GM21825 (cell line): ENCODE measurements at regions not wholly inside any gene's neighbourhood (a gene's known extent, or its start where the extent isn't known, plus 50 kb on each side); places are given as distances from the start of the nearest gene placed in this dataset.
A peak's percentile ranks its signal among the peaks of the same experiment; 100 is the strongest.
"Not testable (repeated sequence)": the region's sequence is repeated elsewhere in the genome, so short reads cannot be mapped to it uniquely, and the experiment has no call there.

ENCODE experiments used
- ATAC-seq: cut with Tn5 transposase; IDR thresholded peaks from one replicate; pipeline ENCODE4 v1.9.1; 2021; ENCODE audit warnings: mild to moderate bottlenecking, moderate library complexity; ENCODE audit not compliant: unreplicated experiment

DNA sequence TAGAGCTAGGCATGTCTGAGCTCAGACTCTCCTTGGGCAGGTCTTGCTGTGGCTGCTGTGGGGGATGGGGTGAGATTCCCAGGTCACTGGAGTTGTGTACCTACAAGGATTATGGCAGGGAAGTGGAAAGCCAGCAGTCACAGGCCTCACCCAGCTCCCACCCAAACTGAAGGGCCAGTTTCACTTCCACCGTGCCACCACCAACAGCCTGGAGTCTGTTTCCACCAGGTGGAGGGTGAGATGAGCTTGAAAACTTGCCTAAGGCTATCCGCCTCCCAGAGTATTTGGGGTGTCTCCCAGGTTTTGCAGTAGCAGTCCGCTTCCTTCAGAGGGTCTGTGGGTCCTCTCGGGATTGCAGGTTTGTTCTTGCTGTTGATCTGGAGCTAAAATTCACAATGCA lies 327.7 kb downstream of the PTPRC start:
- no peak for ATAC-seq

DNA sequence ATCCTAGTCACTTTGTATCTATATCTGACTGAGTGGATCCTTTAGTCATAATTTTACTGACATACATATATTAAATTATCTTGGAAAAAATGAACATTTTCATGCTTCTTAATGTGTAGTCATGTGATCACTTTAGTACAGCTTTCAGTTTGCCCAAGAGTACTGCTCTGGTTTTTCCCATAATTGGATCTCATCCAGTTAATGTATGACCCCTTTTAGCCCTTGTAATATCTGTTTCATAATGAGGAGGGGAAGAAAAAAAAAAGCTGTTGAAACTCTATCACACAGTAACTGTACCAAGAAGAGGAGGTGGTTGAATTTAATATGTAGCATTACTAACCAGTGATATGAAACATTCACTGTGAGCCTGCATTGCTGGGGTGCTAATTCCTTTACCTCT lies 328.7 kb downstream of the PTPRC start:
- no peak for ATAC-seq

DNA sequence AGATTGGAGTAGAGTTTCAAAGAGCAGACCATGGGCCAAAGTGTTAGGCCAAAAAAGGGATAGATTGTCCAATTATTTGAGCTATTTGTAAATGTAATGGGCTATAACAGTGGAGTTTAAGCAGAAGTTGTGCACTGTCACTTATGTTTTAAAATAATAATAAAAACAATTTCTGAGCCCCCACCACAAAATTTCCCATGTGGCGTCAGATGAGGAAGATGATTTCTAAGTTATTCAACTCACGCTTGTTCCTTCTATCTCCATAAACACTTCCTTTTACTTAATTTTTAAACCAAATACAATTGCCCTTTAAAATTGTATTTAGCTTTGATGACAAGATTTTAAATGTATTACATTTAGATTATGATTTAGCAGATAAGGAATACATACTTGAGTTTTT lies 330.0 kb downstream of the PTPRC start:
- no peak for ATAC-seq

DNA sequence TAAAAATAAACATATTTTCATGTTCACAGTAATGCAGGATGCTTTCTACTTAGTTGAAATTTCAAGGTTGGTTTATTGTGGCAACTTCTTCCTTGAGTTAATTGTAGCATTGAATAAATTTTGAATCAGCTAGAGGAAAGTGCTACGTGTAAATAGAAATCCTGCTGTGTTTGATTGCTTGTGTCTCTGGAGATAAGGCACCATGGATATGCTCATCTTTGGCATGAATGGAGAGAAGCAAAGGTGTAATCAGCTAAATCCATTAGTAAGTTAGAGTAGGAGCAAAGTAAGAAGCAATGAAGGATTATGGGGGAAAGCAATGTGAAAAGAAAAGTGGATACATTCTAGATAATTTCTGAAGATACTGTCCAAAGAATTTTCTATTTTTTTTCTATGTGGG lies 331.1 kb downstream of the PTPRC start:
- ATAC-seq: no peak

DNA sequence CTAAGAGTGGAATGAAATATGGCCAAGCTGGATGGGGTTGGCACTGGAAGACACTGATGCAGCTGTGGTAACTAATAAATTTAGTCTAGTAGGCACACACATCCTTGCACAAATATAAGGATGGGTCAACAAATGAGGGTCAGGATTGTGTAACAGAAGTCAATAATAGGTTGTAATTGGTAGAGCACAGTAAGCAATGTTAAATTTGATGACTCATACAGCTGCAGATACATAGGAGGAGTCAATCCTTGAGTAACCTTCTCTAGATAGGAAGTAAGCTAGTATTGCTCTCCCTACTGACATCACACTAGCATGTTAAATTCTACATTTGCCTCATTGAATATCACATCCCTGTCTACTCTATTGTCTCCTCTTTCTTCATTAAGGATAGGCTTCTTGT lies 332.1 kb downstream of the PTPRC start:
- no peak for ATAC-seq

DNA sequence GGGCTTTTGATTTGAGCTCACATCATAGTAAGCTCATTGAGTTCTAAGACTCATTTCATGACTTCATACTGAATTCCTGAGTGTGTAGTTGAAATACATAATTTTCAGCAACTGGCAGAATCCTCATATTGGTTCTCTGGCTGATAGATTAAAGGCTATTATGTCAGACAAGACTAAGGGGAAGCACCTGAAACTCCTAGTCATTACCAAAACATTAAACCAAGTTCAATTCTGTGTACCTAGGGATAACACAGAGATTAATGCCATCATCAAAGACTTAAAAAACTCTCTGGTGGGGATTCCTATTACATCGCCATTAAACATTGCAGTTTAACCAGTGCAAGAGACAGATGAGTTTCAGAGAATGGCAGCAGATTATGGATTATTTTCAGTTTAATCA lies 339.1 kb downstream of the PTPRC start:
- no peak for ATAC-seq

DNA sequence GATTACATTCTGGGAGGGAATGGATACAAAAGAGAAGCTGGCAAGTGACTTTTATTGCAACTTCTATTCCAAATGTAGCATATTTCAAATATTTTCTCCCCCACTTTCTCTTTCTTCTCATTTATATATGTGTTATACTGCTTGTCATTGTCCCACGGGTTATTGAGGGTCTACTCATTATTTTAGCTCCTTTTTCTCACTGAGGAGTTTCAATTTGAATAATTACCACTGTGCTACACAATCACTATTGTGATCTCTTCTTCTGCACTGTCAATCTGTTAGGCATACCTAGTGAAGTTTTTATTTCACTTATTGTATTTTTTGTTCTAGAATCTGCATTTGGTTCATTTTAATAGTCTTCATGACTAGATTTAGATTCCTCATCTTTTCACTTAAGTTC lies 339.7 kb downstream of the PTPRC start:
- ATAC-seq: no peak

DNA sequence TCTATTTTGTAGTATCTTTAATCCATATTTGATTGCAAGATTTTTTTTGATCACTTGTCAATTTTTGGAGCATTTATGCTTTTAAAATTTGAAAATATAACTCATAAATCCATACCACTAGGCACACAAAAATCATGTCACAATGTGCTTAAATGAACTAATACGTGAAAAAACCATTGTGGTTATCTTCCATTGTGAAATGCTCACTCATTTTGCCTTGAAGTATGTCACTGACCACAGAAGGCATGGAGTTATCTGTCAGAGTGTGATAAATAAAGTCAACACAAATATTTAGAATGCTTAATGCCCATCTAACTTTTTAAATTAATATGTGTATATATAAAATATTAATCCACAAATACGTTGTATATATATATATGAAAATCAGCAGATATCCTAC lies 347.2 kb downstream of the PTPRC start:
- ATAC-seq: no peak

DNA sequence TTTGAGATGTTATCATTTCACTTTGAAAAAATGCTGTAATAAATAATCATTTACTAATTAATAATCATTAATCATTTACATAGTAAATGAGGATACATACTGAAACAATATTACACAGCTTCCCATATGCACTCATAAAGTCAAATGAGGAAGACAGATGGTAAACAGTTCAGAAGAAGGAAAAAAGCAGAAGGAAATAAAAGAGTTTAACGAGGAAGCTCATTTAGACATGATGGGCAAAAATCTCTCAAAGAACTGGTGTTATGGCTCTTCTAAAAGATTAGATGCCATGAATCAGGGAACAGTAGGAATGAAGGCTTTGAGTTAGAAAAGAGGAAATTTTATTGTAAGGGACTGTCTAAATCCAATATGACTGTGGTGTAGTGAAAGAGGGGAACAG lies 347.6 kb downstream of the PTPRC start:
- ATAC-seq: no peak

DNA sequence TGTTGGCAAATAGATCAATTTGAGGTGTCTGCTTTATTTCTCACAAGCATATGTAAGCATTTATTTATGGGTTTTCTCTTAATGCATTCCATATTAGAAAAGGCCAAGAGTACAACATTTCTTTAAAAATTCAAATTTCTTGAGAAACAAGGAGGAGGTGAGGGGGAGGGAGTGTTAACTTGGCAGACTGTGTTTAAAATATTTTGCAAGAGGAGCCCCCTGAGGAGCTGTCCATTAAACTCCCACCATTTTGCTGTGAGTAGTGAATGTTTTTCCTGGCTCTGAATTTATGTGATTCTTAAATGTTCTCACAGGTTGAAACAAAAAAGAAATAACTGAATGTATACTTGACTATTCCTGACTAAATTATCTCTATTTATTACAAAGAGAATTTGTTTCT lies 363.8 kb downstream of the PTPRC start:
- ATAC-seq: no peak

DNA sequence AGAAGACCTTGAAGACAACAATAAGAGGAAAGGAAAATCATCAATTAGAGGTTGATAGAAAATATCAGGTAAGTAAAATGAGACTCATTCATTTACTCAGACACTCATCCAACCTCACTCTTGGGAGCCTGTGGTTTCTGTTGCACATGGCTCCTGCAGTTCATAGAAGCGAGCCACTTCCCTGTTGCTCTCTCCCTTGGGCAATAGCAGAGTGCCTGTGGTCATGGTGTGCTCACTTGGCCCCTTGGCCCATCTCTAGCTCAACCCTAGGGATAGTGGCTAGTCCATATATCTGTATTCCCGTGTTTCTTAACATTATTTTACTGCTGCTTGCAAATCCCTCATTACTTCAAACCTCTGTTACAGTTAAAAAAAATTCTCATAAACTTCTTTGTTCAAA lies 368.6 kb downstream of the PTPRC start:
- no peak for ATAC-seq

DNA sequence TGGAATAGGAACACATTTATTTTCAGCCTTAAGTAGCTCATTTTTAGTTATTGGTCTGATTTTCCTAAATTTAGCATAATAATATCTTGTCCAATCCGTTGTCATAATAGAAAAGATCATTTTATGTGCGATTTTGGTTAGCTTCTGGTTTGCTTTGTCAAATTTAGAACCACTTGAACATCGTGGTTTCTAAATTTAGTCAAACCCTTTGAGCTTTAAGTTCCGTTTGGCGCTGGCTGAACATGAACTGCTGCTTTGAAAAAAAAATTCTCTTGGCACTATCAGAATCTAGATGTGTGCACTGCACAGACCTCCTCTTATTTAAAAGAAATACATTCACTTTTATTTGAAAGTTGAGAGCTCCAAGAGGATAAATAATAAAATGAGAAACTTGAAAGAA lies 370.6 kb downstream of the PTPRC start:
- ATAC-seq: peak; percentile 51

DNA sequence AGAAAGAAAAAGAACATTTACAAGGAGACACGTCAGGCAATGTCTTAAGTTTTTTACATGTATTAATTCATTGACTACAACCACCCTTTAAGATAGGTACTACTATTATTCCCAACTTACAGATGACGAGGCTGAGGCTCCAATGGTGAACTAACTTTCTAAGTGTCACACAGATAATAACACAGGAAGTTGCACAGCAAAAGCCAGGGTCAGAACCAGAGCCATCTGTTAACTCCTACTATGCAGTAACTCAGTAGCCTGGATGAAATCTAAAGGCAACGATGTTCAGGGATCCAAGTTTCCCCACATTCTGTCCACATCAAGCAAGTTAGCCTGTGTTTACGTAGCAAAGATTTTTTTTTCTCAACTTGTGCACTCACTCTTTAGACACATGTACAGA lies 371.7 kb downstream of the PTPRC start:
- ATAC-seq: no peak

DNA sequence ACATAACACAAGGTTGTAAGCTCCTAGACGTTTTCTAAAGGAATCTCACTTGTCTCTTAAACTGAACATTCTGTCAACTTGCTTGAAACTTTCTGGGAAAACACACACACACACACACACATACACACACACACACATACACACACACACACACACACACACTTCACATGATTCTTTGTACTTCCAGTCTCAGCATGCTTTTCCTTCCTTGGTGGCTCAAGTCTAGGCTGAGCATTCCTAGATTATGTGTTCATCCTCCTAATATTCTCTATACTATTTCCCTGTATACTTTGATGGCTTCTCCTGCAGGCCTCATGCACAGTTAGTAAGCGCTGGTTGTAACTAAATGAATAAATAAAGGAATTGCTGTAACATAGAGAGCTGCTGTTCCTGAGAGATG lies 372.1 kb downstream of the PTPRC start:
- no peak for ATAC-seq

DNA sequence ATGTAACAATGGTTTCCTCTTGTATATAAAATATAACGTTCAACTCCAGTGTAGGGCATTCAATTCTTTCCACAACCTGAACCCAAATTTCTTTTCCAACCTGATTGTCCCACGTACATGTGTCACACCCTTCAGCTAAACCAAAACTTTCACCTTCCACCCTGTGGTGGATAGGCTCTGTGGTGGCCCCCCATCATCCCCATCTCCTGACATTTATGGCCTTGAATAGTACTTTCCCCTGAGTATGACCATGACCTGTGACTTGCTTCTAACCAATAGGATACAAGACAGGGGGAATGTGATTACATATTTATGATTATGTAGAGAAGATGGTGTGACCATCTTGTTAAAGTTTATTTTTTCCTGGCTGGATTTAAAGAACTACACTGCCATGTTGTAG lies 377.0 kb downstream of the PTPRC start:
- no peak for ATAC-seq

DNA sequence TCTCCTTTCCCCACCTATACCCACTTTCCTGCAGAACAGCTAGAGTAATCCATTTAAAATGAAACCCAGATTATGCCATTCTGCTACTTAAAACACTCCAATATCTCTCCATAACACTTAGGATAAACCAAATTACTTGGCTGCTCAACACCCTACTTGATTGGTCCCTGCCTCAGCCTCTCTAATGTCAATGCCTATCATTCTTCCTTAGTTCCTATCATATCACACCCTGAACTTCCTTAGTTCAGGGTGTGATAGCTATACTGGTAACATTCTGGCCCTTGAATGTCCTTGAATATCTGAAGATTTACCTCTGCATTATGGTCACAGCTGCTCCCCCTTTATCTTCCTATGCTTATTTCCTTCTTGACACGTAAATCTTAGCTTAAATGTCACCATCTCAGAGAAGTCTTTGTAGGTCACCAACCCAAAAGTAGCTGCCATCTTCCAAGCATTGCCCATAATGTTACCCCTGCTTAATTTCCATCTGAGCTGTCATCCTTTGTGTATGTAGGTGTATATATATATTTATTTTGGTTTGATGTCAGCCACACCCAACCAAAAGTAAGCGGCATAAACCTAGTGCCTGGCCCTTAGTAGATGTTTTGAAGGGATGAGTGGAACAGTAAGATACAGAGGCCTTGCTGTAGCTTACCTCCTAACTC lies 379.8 kb downstream of the PTPRC start:
- no peak for ATAC-seq

DNA sequence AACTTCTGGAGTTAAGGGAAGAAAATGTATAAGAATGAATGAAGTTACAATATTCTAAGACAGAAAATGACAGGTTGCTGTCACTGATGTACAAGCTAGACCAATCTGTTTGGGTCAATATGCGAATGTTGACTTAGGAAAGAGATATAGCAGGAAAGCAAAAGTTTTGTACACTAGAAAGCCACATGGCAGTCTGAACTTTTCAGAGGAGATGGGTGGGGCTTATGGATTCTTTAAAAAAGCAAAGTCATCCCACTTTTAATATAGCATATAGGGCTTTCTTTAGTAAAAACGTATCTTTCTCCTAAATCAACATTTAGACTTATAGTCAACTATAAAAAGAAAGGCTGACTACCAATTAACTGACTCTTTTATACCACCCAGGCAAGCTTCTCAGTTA lies 381.2 kb downstream of the PTPRC start:
- no peak for ATAC-seq

DNA sequence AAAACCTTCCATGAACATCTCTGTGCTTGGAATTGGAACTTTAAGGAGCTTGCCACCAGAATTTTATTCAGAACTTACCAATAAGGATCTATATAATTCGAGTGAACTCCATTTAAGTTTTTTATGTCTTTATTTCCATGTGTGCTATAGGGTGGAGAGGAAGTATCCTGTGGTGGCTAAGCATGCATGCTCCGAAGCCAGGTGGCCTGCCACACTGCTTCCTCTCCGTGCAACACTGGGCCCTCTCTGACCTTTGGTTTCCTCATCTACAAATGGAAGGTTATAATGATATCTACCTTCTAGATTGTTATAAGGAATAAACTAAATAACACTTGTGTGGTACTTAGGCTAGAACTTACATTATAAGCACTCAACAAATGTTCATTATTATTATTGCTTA lies 382.1 kb downstream of the PTPRC start:
- no peak for ATAC-seq

DNA sequence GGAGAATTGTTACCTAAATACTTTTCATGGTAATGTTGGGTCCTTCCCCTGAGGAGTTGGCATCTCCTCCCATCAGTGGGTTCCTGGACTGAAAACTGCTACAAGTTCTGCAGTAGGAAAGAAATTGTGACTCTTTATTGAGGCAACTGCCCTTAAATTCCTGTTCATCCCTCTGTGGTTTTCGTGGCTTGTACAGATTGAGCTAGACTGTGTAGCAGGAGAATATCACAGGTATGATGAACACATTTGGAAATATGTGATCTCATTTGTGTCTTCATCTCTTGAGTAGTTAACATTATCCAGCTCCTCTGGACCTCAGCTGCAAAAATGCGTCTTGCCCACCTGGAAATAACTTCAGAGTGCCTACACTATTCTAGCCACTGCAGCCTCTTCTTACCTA lies 390.6 kb downstream of the PTPRC start:
- no peak for ATAC-seq

DNA sequence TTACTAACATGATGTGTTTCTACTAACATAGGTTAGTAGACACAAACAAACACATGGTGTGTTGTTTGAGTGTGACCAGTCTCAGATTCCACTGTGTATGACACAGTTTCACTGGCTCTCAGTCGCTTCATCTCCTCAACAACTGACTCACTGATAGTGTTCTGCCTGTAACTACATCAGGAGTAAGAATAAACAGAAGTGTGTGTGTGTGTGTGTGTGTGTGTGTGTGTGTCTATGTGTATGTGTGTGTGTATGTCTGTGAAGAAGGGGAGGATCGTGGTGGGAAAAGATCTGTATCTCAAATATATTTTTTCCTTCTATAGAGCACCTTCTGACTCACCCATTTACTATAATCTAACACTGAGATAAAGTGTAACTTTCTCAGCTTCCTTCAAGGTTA lies 391.0 kb downstream of the PTPRC start:
- no peak for ATAC-seq

DNA sequence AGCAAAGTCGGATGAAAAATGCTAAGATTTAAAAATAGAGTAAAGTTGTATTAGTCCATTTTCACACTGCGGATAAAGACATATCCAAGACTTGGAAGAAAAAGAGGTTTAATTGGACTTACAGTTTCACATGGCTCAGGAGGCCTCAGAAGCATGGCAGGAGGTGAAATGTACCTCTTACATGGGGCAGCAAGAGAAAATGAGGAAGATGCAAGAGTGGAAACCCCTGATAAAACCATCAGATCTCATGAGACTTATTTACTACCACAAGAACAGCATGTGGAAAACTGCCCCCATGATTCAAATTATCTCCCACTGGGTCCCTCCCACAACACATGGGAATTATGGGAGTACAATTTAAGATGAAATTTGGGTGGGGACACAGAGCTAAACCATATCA lies 391.7 kb downstream of the PTPRC start:
- not testable (repeated sequence) for ATAC-seq

DNA sequence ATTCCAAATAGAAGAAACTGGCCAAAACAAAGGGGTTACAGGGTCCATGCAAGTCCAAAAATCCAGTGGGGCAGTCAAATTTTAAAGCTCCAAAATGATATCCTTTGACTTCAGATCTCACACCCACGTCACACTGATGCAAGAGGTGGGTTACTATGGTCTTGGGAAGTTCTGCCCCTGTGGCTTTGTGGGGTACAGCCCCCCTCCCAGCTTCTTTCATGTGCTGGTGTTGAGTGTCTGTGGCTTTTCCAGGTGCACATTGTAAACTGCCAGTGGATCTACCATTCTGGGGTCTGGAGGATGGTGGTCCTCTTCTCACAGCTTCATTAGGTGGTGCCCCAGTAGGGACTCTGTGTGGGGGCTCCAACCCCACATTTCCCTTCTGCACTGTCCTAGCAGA lies 392.3 kb downstream of the PTPRC start:
- ATAC-seq: not testable (repeated sequence)

DNA sequence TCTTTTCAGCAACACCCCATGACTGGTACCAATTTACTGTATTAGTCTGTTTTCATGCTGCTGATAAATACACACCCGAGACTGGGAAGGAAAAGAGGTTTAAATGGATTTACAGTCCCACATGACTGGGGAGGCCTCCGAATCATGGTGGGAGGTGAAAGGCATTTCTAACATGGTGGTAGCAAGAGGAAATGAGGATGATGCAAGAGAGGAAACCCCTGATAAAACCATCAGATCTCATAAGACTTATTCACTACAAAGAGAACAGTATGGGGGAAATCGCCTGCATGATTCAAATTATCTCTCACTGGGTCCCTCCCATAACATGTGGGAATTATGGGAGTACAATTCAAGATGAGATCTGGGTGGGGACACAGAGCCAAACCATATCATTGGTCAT lies 393.6 kb downstream of the PTPRC start:
- ATAC-seq: not testable (repeated sequence)

DNA sequence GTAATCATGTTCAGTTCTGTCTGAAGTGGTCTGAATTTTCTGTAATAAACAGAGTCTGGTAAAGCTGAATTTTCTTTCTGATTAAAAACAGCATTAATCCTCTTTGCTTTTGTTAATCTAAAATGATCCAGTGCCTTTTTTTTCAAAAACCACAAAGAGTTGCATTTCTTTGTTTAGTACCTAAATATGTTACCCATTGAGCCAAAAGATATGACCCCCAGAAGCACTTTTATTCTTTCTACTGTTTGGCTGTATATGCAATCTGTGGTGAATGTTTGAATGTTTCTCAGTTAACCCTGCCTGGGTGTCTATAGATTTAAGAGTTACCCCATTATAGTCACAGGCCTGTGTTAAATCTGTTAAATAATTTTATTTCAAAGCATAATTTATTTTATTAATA lies 394.8 kb downstream of the PTPRC start:
- no peak for ATAC-seq
